H9 (cell line): ENCODE measurements at regions not wholly inside any gene's neighbourhood (a gene's known extent, or its start where the extent isn't known, plus 50 kb on each side); places are given as distances from the start of the nearest gene placed in this dataset.

Source experiments
- DNase-seq: peaks from one replicate; pipeline ENCODE4 v3.0.0-alpha.2; 2017
- H2AFZ ChIP-seq: one replicate; pipeline ENCODE4 v1.6.1; 2013; ENCODE audit warnings: mild to moderate bottlenecking, low read length, control low read depth, moderate library complexity
- H2AK5ac ChIP-seq: 2 replicates; pipeline ENCODE4 v1.6.1; 2013; ENCODE audit warnings: low read length, control low read depth, mixed read lengths; ENCODE audit not compliant: insufficient read length
- H2BK120ac ChIP-seq: one replicate; pipeline ENCODE4 v1.6.1; 2013; ENCODE audit warnings: low read depth, mild to moderate bottlenecking, low read length, control low read depth, inconsistent platforms; ENCODE audit not compliant: poor library complexity, severe bottlenecking
- H2BK12ac ChIP-seq: 2 replicates; pipeline ENCODE4 v1.6.1; 2013; ENCODE audit warnings: low read length, control low read depth, mixed read lengths, low read depth; ENCODE audit not compliant: insufficient read length
- H2BK15ac ChIP-seq: 2 replicates; pipeline ENCODE4 v1.6.1; 2013; ENCODE audit warnings: low read depth, low read length, control low read depth
- H2BK20ac ChIP-seq: one replicate; pipeline ENCODE4 v1.6.1; 2013; ENCODE audit warnings: low read depth, mild to moderate bottlenecking, low read length, control low read depth, inconsistent platforms; ENCODE audit not compliant: poor library complexity, severe bottlenecking
- H2BK5ac ChIP-seq: 2 replicates; pipeline ENCODE4 v1.6.1; 2013; ENCODE audit warnings: low read length, control low read depth, mixed read lengths; ENCODE audit not compliant: insufficient read length
- H3K14ac ChIP-seq: 2 replicates; pipeline ENCODE4 v1.6.1; 2013; ENCODE audit warnings: low read length, control low read depth; ENCODE audit not compliant: insufficient read depth
- H3K18ac ChIP-seq: 2 replicates; pipeline ENCODE4 v1.6.1; 2013; ENCODE audit warnings: low read depth, mild to moderate bottlenecking, mixed read lengths, low read length, control low read depth; ENCODE audit not compliant: insufficient read length
- H3K23ac ChIP-seq: 2 replicates; pipeline ENCODE4 v1.6.1; 2013; ENCODE audit warnings: low read length, control low read depth, mixed read lengths, low read depth; ENCODE audit not compliant: insufficient read length
- H3K23me2 ChIP-seq: 2 replicates; pipeline ENCODE4 v1.6.1; 2013; ENCODE audit warnings: low read depth, mild to moderate bottlenecking, mixed read lengths, low read length, control low read depth; ENCODE audit not compliant: insufficient read length, poor library complexity, severe bottlenecking
- H3K27ac ChIP-seq: 2 replicates; pipeline ENCODE4 v1.5.1; 2013; ENCODE audit warnings: low read length, control low read depth, mixed read lengths, low read depth; ENCODE audit not compliant: insufficient read length
- H3K27me3 ChIP-seq: 2 replicates; pipeline ENCODE4 v1.6.1; 2013; ENCODE audit warnings: low read length, control low read depth, inconsistent platforms; ENCODE audit not compliant: insufficient read depth
- H3K4ac ChIP-seq: 2 replicates; pipeline ENCODE4 v1.6.1; 2013; ENCODE audit warnings: low read depth, mild to moderate bottlenecking, control low read depth, inconsistent platforms, low read length, moderate library complexity
- H3K4me1 ChIP-seq: 2 replicates; pipeline ENCODE4 v1.6.1; 2013; ENCODE audit warnings: low read length, control low read depth, inconsistent platforms; ENCODE audit not compliant: insufficient read depth
- H3K4me2 ChIP-seq: 2 replicates; pipeline ENCODE4 v1.6.1; 2013; ENCODE audit warnings: low read length, control low read depth, mixed read lengths; ENCODE audit not compliant: insufficient read length, insufficient read depth
- H3K56ac ChIP-seq: 2 replicates; pipeline ENCODE4 v1.6.1; 2013; ENCODE audit warnings: low read depth, mild to moderate bottlenecking, mixed read lengths, low read length, control low read depth; ENCODE audit not compliant: insufficient read length
- H3K79me1 ChIP-seq: 2 replicates; pipeline ENCODE4 v1.6.1; 2013; ENCODE audit warnings: low read depth, mild to moderate bottlenecking, moderate library complexity, low read length, control low read depth, inconsistent platforms; ENCODE audit not compliant: insufficient read depth, poor library complexity, severe bottlenecking
- H3K79me2 ChIP-seq: 2 replicates; pipeline ENCODE4 v1.6.1; 2013; ENCODE audit warnings: low read length, control low read depth, inconsistent platforms; ENCODE audit not compliant: insufficient read depth
- H3K9ac ChIP-seq: 2 replicates; pipeline ENCODE4 v1.6.1; 2013; ENCODE audit warnings: low read length, control low read depth, mixed read lengths; ENCODE audit not compliant: insufficient read length; ENCODE audit errors: extremely low read depth
- H3K9me3 ChIP-seq: one replicate; pipeline ENCODE4 v1.6.1; 2013; ENCODE audit warnings: low read depth, low read length, inconsistent platforms; ENCODE audit not compliant: control insufficient read depth
- H3T11ph ChIP-seq: one replicate; pipeline ENCODE4 v1.6.1; 2013; ENCODE audit warnings: mild to moderate bottlenecking, low read length, control low read depth, inconsistent platforms
- H4K20me1 ChIP-seq: one replicate; pipeline ENCODE4 v1.6.1; 2013; ENCODE audit not compliant: control insufficient read depth, insufficient read length, insufficient read depth
- H4K5ac ChIP-seq: 2 replicates; pipeline ENCODE4 v1.6.1; 2013; ENCODE audit warnings: low read depth, mild to moderate bottlenecking, mixed read lengths, low read length, control low read depth; ENCODE audit not compliant: insufficient read length
- H4K8ac ChIP-seq: replicated peaks from 2 replicates; pipeline ENCODE4 v1.6.1; 2013; ENCODE audit warnings: low read length, control low read depth, mixed read lengths, low read depth; ENCODE audit not compliant: insufficient read length
- H4K91ac ChIP-seq: 2 replicates; pipeline ENCODE4 v1.6.1; 2013; ENCODE audit warnings: low read depth, mild to moderate bottlenecking, moderate library complexity, mixed read lengths, low read length, control low read depth; ENCODE audit not compliant: insufficient read length
- H3K27ac Mint-ChIP-seq, 3 experiments: 2 replicates in 2 of 3; 3 replicates in 1 of 3; pipeline ENCODE4 v1.8.0; 2020 to 2021; ENCODE audit warnings: mixed read lengths in 3 of 3, mild to moderate bottlenecking in 1 of 3, moderate library complexity in 1 of 3
- H3K27me3 Mint-ChIP-seq: 2 replicates; pipeline ENCODE4 v1.8.0; 2021; ENCODE audit warnings: low read depth, mild to moderate bottlenecking, moderate library complexity, mixed read lengths
- H3K36me3 Mint-ChIP-seq, 3 experiments: 2 replicates in 2 of 3; 3 replicates in 1 of 3; pipeline ENCODE4 v1.8.0; 2020 to 2021; ENCODE audit warnings: low read depth in 3 of 3, mixed read lengths in 3 of 3; ENCODE audit not compliant: insufficient read depth in 1 of 3
- H3K4me1 Mint-ChIP-seq, 2 experiments: 2 replicates each; pipeline ENCODE4 v1.8.0; 2020; ENCODE audit warnings: mixed read lengths in 2 of 2
- H3K4me3 Mint-ChIP-seq, 2 experiments: 2 replicates in 1 of 2; 3 replicates in 1 of 2; pipeline ENCODE4 v1.8.0; 2020 to 2021; ENCODE audit warnings: mild to moderate bottlenecking in 2 of 2, mixed read lengths in 2 of 2, moderate library complexity in 1 of 2
- H3K9me3 Mint-ChIP-seq, 2 experiments: 2 replicates in 1 of 2; 3 replicates in 1 of 2; pipeline ENCODE4 v1.8.0; 2020; ENCODE audit warnings: mild to moderate bottlenecking in 2 of 2, mixed read lengths in 2 of 2, moderate library complexity in 1 of 2
- WGBS: extraction: QIAGEN DNeasy Blood & Tissue Kit; methylation state at CpG from one replicate; pipeline ENCODE4 v1.1.7; 2013; ENCODE audit warnings: missing lambda C conversion rate, low lambda C conversion rate, mixed read lengths; ENCODE audit not compliant: insufficient read length; ENCODE audit errors: extremely low coverage; 5-methylcytosine and 5-hydroxymethylcytosine counted together
- TF ChIP-seq, protein P1 (sequence below): fragments of 200-600 bp; sonication (generic); conservative IDR thresholded peaks from 3 replicates; pipeline ENCODE4 v1.8.0; 2021; ENCODE audit warnings: antibody characterized with exemption, mild to moderate bottlenecking

DNA sequence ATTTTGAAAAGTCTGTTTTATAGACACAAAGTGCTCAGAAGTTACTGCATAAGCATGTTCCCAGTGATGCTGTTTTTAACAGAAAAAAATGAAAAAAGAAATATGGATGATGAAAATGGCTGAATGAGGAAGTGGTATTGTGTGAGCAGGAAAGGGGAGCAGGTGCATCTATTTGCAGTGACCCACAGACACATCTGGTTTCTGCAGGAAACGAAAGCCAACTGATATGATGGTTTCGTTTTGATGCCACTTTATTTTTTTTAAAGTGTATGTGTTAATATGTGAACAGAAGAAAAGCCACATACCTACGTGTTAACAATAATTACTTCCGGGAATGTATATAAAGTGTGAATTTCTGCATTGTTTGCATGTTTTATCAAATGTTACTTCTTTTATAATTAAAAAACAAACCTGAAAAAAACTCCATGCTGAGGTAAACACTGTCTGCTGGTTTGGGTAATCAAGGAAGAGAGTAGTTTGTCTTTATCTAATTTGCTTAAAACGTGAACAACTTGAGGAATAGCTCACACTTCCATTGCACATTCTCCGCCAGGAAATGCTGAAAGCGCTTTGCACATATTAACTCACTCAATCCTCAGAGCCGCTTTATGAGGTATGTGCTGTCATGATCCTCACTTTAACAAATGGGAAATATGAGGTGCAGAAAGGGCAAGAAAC lies 1335.9 kb downstream of the TBC1D22A start:
- Histone ChIP-seq H3K79me1 (no peaks in the 10 kb centered on the region), H4K91ac (no peak overlapping the region), H2BK120ac (no peak overlapping the region), H3K56ac (no peak overlapping the region), H2BK5ac (no peak overlapping the region), H3K14ac (no peak overlapping the region), H3K23ac (no peak overlapping the region), H4K5ac (no peak overlapping the region), H3K23me2 (no peaks in the 10 kb centered on the region), H3K27me3 (no peaks in the 10 kb centered on the region), H3T11ph (no peak overlapping the region), H3K4me1 (no peaks in the 10 kb centered on the region), H2BK15ac (no peak overlapping the region), H2BK12ac (no peak overlapping the region), H3K9ac (no peak overlapping the region), H3K4ac (no peak overlapping the region), H3K18ac (no peak overlapping the region), H4K8ac (no peak overlapping the region), H4K20me1 (no peaks in the 10 kb centered on the region), H2BK20ac (no peak overlapping the region), H3K9me3 (no peaks in the 10 kb centered on the region), H3K27ac (no peak overlapping the region), H3K4me2 (no peak overlapping the region), H2AFZ (no peak overlapping the region), H2AK5ac (no peak overlapping the region), H3K79me2 (no peaks in the 10 kb centered on the region)
- no peak for DNase-seq
- H3K27me3 Mint-ChIP-seq, result peaks cover 6% of the 10 kb centered on the region
- no peak overlapping the region for H3K4me3 Mint-ChIP-seq
- WGBS, result no CpG with 5 or more reads among the region's 8 CpGs
- H3K9me3 Mint-ChIP-seq, result peaks cover 2 to 4% of the 10 kb centered on the region in 2 experiments; a peak in 3 of 5 replicates
- H3K4me1 Mint-ChIP-seq, result peaks cover 8 to 16% of the 10 kb centered on the region in 2 experiments
- no peak overlapping the region for H3K27ac Mint-ChIP-seq
- TF ChIP-seq, protein P1, sequence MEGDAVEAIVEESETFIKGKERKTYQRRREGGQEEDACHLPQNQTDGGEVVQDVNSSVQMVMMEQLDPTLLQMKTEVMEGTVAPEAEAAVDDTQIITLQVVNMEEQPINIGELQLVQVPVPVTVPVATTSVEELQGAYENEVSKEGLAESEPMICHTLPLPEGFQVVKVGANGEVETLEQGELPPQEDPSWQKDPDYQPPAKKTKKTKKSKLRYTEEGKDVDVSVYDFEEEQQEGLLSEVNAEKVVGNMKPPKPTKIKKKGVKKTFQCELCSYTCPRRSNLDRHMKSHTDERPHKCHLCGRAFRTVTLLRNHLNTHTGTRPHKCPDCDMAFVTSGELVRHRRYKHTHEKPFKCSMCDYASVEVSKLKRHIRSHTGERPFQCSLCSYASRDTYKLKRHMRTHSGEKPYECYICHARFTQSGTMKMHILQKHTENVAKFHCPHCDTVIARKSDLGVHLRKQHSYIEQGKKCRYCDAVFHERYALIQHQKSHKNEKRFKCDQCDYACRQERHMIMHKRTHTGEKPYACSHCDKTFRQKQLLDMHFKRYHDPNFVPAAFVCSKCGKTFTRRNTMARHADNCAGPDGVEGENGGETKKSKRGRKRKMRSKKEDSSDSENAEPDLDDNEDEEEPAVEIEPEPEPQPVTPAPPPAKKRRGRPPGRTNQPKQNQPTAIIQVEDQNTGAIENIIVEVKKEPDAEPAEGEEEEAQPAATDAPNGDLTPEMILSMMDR, result no peak
- H3K36me3 Mint-ChIP-seq, result peaks cover 0 to 2% (median 0%) of the 10 kb centered on the region in 3 experiments; a peak in 1 of 7 replicates
